ENCODE measurements at regions not wholly inside any gene's neighbourhood (a gene's known extent, or its start where the extent isn't known, plus 50 kb on each side); places are given as distances from the start of the nearest gene placed in this dataset.

- peak overlapping the region; percentile 40 for H2AFZ ChIP-seq
- in situ Hi-C loops (cut with MboI): no loop called here
These were observed 265.6 kb upstream of the THBS1 start for GRCh38 chr15:39315206-39315850.

GRCh38 chr15:39317225-39317624 lies 263.7 kb upstream of the THBS1 start:
- in situ Hi-C loops (cut with MboI): no loop called here
- 0 out of 2 replicates have a peak, but pooled peaks cover 13% of the 10 kb centered on the region for H3F3A ChIP-seq (ENCODE audit: insufficient read depth)
- no peak for DNase-seq
- no peaks in the 10 kb centered on the region for H3K27me3 ChIP-seq (replicated peaks; ENCODE audit: insufficient read depth)
- no peak overlapping the region for H3K4me2 ChIP-seq (ENCODE audit: unreplicated experiment)
- no peak for TF ChIP-seq EZH2 (IDR thresholded peaks at IDR 0.05; ENCODE audit: insufficient read depth, poor library complexity, severe bottlenecking)
- no peak for TF ChIP-seq EZH2phosphoT487 (IDR thresholded peaks at IDR 0.05; ENCODE audit: insufficient read depth, low read depth)
- H3K9me2 ChIP-seq (ENCODE audit: insufficient read depth): no peaks in the 10 kb centered on the region
- no peak overlapping the region for H3K27ac ChIP-seq
- H2AFZ ChIP-seq: 0 out of 2 replicates have a peak overlapping the region, but pooled peaks have one; percentile 7
- WGBS, 2 experiments (ENCODE audit: low coverage in 1 of 2, low lambda C conversion rate in 2 of 2, missing lambda C conversion rate in 2 of 2): 97 to 100% methylated on average over 1 of the region's 1 CpG
- no peaks in the 10 kb centered on the region for H4K20me1 ChIP-seq (ENCODE audit: insufficient read depth)
- H3K79me2 ChIP-seq (ENCODE audit: insufficient read depth): no peaks in the 10 kb centered on the region
- H3K9ac ChIP-seq: no peak overlapping the region
- H3K9me3 ChIP-seq (ENCODE audit: low read depth): no peaks in the 10 kb centered on the region
- peaks cover 22% of the 10 kb centered on the region for H3K4me1 ChIP-seq (ENCODE audit: insufficient read depth)
- H3K36me3 ChIP-seq (ENCODE audit: low read depth): no peaks in the 10 kb centered on the region
- H3K4me3 ChIP-seq: no peak overlapping the region

More at GRCh38 chr15:39315206-39315850, 265.6 kb upstream of the THBS1 start:
- Histone ChIP-seq H4K20me1 (ENCODE audit: insufficient read depth) (no peaks in the 10 kb centered on the region), H3K9ac (no peak overlapping the region), H3K9me2 (ENCODE audit: insufficient read depth) (no peaks in the 10 kb centered on the region), H3F3A (ENCODE audit: insufficient read depth) (0 out of 2 replicates have a peak, but pooled peaks cover 16% of the 10 kb centered on the region), H3K27ac (peak overlapping the region; percentile 30), H3K36me3 (ENCODE audit: low read depth) (no peaks in the 10 kb centered on the region), H3K27me3 (replicated peaks; ENCODE audit: insufficient read depth) (no peaks in the 10 kb centered on the region), H3K9me3 (ENCODE audit: low read depth) (no peaks in the 10 kb centered on the region), H3K4me1 (ENCODE audit: insufficient read depth) (peaks cover 24% of the 10 kb centered on the region), H3K4me2 (ENCODE audit: unreplicated experiment) (no peak overlapping the region), H3K4me3 (no peak overlapping the region), H3K79me2 (ENCODE audit: insufficient read depth) (no peaks in the 10 kb centered on the region)
- 37 to 50% methylated on average over 1 of the region's 1 CpG for WGBS, 2 experiments (ENCODE audit: low coverage in 1 of 2, low lambda C conversion rate in 2 of 2, missing lambda C conversion rate in 2 of 2)
- TF ChIP-seq EZH2 (IDR thresholded peaks at IDR 0.05; ENCODE audit: insufficient read depth, poor library complexity, severe bottlenecking): no peak
- no peak for TF ChIP-seq EZH2phosphoT487 (IDR thresholded peaks at IDR 0.05; ENCODE audit: insufficient read depth, low read depth)
- DNase-seq: peak; percentile 61

GRCh38 chr15:39318231-39318630 lies 262.6 kb upstream of the THBS1 start:
- Histone ChIP-seq H3K79me2 (ENCODE audit: insufficient read depth) (no peaks in the 10 kb centered on the region), H3K9me3 (ENCODE audit: low read depth) (no peaks in the 10 kb centered on the region), H4K20me1 (ENCODE audit: insufficient read depth) (no peaks in the 10 kb centered on the region), H3K4me3 (no peak overlapping the region), H3K27ac (no peak overlapping the region), H3K9ac (no peak overlapping the region), H3K4me2 (ENCODE audit: unreplicated experiment) (no peak overlapping the region), H3K4me1 (ENCODE audit: insufficient read depth) (peaks cover 24% of the 10 kb centered on the region), H3K9me2 (ENCODE audit: insufficient read depth) (no peaks in the 10 kb centered on the region), H3K27me3 (replicated peaks; ENCODE audit: insufficient read depth) (no peaks in the 10 kb centered on the region), H3F3A (ENCODE audit: insufficient read depth) (peaks cover 13% of the 10 kb centered on the region; the same call in 1 of the 2 replicates), H3K36me3 (ENCODE audit: low read depth) (no peaks in the 10 kb centered on the region), H2AFZ (no peak overlapping the region)
- in situ Hi-C loops (cut with MboI): no loop called here
- DNase-seq: no peak
- TF ChIP-seq EZH2 (IDR thresholded peaks at IDR 0.05; ENCODE audit: insufficient read depth, poor library complexity, severe bottlenecking): no peak
- no peak for TF ChIP-seq EZH2phosphoT487 (IDR thresholded peaks at IDR 0.05; ENCODE audit: insufficient read depth, low read depth)
- 95 to 97% methylated on average over 2 of the region's 2 CpGs for WGBS, 2 experiments (ENCODE audit: low coverage in 1 of 2, low lambda C conversion rate in 2 of 2, missing lambda C conversion rate in 2 of 2)

- Histone ChIP-seq H4K20me1 (ENCODE audit: insufficient read depth) (no peaks in the 10 kb centered on the region), H3K4me1 (ENCODE audit: insufficient read depth) (peaks cover 17% of the 10 kb centered on the region), H3K27ac (no peak overlapping the region), H3K27me3 (replicated peaks; ENCODE audit: insufficient read depth) (no peaks in the 10 kb centered on the region), H3F3A (ENCODE audit: insufficient read depth) (peaks cover 6% of the 10 kb centered on the region; the same call in 1 of the 2 replicates), H3K79me2 (ENCODE audit: insufficient read depth) (no peaks in the 10 kb centered on the region), H3K4me3 (no peak overlapping the region), H3K4me2 (ENCODE audit: unreplicated experiment) (no peak overlapping the region), H3K9ac (no peak overlapping the region), H3K36me3 (ENCODE audit: low read depth) (no peaks in the 10 kb centered on the region), H2AFZ (no peak overlapping the region), H3K9me3 (ENCODE audit: low read depth) (no peaks in the 10 kb centered on the region), H3K9me2 (ENCODE audit: insufficient read depth) (no peaks in the 10 kb centered on the region)
- in situ Hi-C loops (cut with MboI): no loop called here
- TF ChIP-seq EZH2 (IDR thresholded peaks at IDR 0.05; ENCODE audit: insufficient read depth, poor library complexity, severe bottlenecking) (no peak), EZH2phosphoT487 (IDR thresholded peaks at IDR 0.05; ENCODE audit: insufficient read depth, low read depth) (no peak)
- DNase-seq: no peak
These were observed 260.5 kb upstream of the THBS1 start for GRCh38 chr15:39320355-39320754.
